ENCODE measurements at regions not wholly inside any gene's neighbourhood (a gene's known extent, or its start where the extent isn't known, plus 50 kb on each side); places are given as distances from the start of the nearest gene placed in this dataset.

GRCh38 chr10:117928741-117929140, 118.0 kb downstream of the RAB11FIP2 start:
- no peak for FAIRE-seq
- DNase-seq (ENCODE audit: low read depth) = no peak
- no peak for TF ChIP-seq CTCF (IDR thresholded peaks at IDR 0.05; ENCODE audit: insufficient read depth, low read length, severe bottlenecking)
- Histone ChIP-seq H3K36me3 (ENCODE audit: control insufficient read depth, insufficient read depth, low read length) (no peaks in the 10 kb centered on the region), H3K4me3 (ENCODE audit: low read depth, low read length) (no peak overlapping the region), H3K27me3 (ENCODE audit: control insufficient read depth, insufficient read depth, low read length) (no peaks in the 10 kb centered on the region)

GRCh38 chr10:117929327-117930067, 117.2 kb downstream of the RAB11FIP2 start:
- TF ChIP-seq CTCF (IDR thresholded peaks at IDR 0.05; ENCODE audit: insufficient read depth, low read length, severe bottlenecking) = no peak
- DNase-seq (ENCODE audit: low read depth) (no peak), FAIRE-seq (no peak)
- no peak overlapping the region for H3K4me3 ChIP-seq (ENCODE audit: low read depth, low read length)
- no peaks in the 10 kb centered on the region for H3K27me3 ChIP-seq (ENCODE audit: control insufficient read depth, insufficient read depth, low read length)
- H3K36me3 ChIP-seq (ENCODE audit: control insufficient read depth, insufficient read depth, low read length) = no peaks in the 10 kb centered on the region

- no peak overlapping the region for H3K4me3 ChIP-seq (ENCODE audit: low read depth, low read length)
- DNase-seq (ENCODE audit: low read depth) (no peak), FAIRE-seq (no peak)
- no peak for TF ChIP-seq CTCF (IDR thresholded peaks at IDR 0.05; ENCODE audit: insufficient read depth, low read length, severe bottlenecking)
- no peaks in the 10 kb centered on the region for H3K36me3 ChIP-seq (ENCODE audit: control insufficient read depth, insufficient read depth, low read length)
- H3K27me3 ChIP-seq (ENCODE audit: control insufficient read depth, insufficient read depth, low read length) = no peaks in the 10 kb centered on the region
Observed at GRCh38 chr10:117931078-117931477, 115.7 kb downstream of the RAB11FIP2 start.

- Histone ChIP-seq H3K4me3 (ENCODE audit: low read depth, low read length) (no peak overlapping the region), H3K36me3 (ENCODE audit: control insufficient read depth, insufficient read depth, low read length) (no peaks in the 10 kb centered on the region), H3K27me3 (ENCODE audit: control insufficient read depth, insufficient read depth, low read length) (no peaks in the 10 kb centered on the region)
- no peak for FAIRE-seq
- TF ChIP-seq CTCF (IDR thresholded peaks at IDR 0.05; ENCODE audit: insufficient read depth, low read length, severe bottlenecking) = no peak
- peak; percentile 80 for DNase-seq (ENCODE audit: low read depth)
Observed at GRCh38 chr10:117933036-117933435, 113.7 kb downstream of the RAB11FIP2 start.

GRCh38 chr10:117934477-117934876, 112.3 kb downstream of the RAB11FIP2 start:
- no peak overlapping the region for H3K4me3 ChIP-seq (ENCODE audit: low read depth, low read length)
- no peaks in the 10 kb centered on the region for H3K36me3 ChIP-seq (ENCODE audit: control insufficient read depth, insufficient read depth, low read length)
- no peaks in the 10 kb centered on the region for H3K27me3 ChIP-seq (ENCODE audit: control insufficient read depth, insufficient read depth, low read length)
- no peak for TF ChIP-seq CTCF (IDR thresholded peaks at IDR 0.05; ENCODE audit: insufficient read depth, low read length, severe bottlenecking)
- FAIRE-seq (no peak), DNase-seq (ENCODE audit: low read depth) (no peak)

GRCh38 chr10:117936141-117936540, 110.6 kb downstream of the RAB11FIP2 start:
- DNase-seq (ENCODE audit: low read depth) (peak; percentile 33), FAIRE-seq (no peak)
- no peaks in the 10 kb centered on the region for H3K36me3 ChIP-seq (ENCODE audit: control insufficient read depth, insufficient read depth, low read length)
- TF ChIP-seq CTCF (IDR thresholded peaks at IDR 0.05; ENCODE audit: insufficient read depth, low read length, severe bottlenecking) = no peak
- H3K27me3 ChIP-seq (ENCODE audit: control insufficient read depth, insufficient read depth, low read length) = no peaks in the 10 kb centered on the region
- H3K4me3 ChIP-seq (ENCODE audit: low read depth, low read length) = no peak overlapping the region
